Astrocyte of the spinal cord (primary cell): ENCODE measurements at regions not wholly inside any gene's neighbourhood (a gene's known extent, or its start where the extent isn't known, plus 50 kb on each side); places are given as distances from the start of the nearest gene placed in this dataset.
"Not testable (repeated sequence)": the region's sequence is repeated elsewhere in the genome, so short reads cannot be mapped to it uniquely, and the experiment has no call there.

ENCODE experiments used
- DNase-seq: peaks from one replicate; pipeline ENCODE4 v3.0.0; 2011; ENCODE audit warnings: low read depth, low spot score
- H3K4me3 ChIP-seq: 2 replicates; pipeline ENCODE4 v1.5.1; 2011; ENCODE audit warnings: low read depth, mild to moderate bottlenecking, low read length, moderate library complexity
- CTCF ChIP-seq: IDR thresholded peaks from 2 replicates; pipeline ENCODE4 v1.5.1; 2012; ENCODE audit warnings: low read depth, mild to moderate bottlenecking, low read length, inconsistent platforms
- in situ Hi-C: cut with HindIII; loops from 2 replicates; pipeline ENCODE4 v1.10.0; 2017; ENCODE audit warnings: low sequenced_read_pairs

DNA sequence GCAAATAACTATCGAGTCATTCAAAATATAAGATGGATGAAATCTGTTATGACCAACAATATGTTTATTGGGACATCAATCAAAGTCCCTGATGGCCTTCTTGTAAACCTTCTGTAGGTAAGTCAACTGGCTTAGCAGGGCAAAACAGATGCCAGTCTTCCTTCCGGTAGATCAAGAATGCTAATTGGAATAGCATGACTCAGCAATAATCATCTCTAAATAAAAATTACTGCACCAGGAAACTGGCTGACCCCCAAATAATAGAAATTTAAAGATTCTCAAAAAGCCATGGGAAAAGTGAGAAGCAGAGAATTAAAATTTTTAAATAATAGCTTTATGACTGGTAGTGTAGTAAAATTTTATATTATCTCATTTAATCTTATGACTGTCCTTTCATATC is 1005.4 kb downstream of the OLFM4 start:
- no peak for TF ChIP-seq CTCF
- DNase-seq: no peak
- no peak overlapping the region for H3K4me3 ChIP-seq
- in situ Hi-C loops: no loop called here

DNA sequence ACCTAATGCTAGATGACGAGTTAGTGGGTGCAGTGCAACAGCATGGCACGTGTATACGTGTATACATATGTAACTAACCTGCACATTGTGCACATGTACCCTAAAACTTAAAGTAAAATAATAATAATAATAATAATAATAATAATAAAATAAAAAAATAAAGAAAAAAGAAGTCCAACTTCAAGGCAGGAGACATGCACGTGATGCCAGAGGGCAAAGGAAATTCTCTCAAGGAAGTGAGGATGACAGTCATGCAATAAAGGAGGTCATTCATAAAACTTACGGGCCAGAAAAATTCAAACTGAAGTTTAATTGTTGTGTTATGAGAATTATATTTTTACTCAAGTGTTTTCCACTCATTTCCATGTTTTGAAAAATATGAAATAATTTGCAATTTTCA is 1028.8 kb downstream of the OLFM4 start:
- H3K4me3 ChIP-seq, in situ Hi-C loops, DNase-seq: not testable (repeated sequence)

DNA sequence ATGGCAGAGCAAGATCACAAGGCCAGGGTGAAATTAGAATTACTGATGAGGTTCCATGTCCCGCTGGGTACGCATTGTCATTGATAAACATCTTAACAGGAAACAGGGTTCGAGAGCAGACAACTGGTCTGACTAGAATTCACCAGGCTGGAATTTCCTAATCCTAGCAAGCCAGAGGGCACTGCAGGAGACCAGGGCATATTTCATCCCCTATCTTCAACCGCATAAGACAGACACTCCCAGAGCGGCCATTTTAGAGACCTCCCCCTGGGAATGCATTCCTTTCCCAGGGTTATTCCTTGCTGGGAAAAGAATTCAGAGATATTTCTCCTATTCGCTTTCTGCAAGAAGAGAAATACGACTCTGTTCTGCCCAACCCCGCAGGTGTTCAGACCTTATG is 1041.3 kb downstream of the OLFM4 start:
- H3K4me3 ChIP-seq, in situ Hi-C loops, DNase-seq: not testable (repeated sequence)

DNA sequence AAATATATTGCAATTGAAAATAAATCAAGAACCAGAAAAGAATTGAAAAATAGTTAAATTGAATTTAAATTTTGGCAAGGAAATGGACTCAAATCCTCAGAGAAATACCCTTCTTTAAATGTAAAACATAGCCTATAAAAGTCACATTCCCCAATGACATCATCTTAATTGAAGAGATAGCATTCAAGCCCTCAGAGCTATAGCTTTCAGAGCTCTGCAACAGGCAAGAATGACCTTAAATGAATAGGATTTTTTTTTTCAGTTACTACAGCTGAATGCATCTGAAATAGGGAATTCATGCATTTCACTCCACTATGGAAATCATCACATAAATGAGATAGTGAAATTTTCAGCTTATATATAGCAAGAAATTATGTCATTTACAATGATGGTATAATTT is 1049.0 kb downstream of the OLFM4 start:
- no peak overlapping the region for H3K4me3 ChIP-seq
- no peak for DNase-seq
- no peak for TF ChIP-seq CTCF
- in situ Hi-C loops: no loop called here

DNA sequence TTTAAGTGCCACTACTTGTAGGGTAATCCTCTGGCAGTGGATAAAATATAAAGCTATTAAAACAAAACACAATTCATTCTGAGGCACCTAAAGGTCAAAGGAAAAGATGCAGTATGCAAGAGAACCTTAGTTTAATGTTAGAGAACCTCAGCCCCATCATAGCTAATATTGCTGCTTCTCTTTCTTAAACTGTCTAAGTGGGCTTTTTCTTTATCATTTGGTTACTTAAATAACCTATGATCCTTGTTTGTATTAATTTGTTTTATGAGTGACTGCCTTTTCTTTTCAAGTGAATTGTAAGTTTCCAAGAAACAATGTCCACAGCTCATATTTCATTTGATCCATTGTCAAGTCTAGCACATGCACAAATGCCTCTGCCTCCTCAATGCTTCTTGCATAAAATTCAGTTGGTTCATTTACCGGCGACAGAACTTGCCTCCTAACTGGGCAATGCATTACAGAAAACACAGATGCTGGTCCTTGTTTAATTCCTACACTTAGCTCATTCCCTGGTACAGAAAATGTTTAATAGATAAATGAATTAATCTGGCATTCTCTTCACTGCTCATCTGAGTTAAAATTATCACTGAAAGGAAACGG is 1049.8 kb downstream of the OLFM4 start:
- in situ Hi-C loops: no loop called here
- no peak for TF ChIP-seq CTCF
- DNase-seq: no peak
- no peak overlapping the region for H3K4me3 ChIP-seq

GRCh38 chr13:54082309-54082708 is 1053.7 kb downstream of the OLFM4 start:
- in situ Hi-C loops, DNase-seq, H3K4me3 ChIP-seq: not testable (repeated sequence)

DNA sequence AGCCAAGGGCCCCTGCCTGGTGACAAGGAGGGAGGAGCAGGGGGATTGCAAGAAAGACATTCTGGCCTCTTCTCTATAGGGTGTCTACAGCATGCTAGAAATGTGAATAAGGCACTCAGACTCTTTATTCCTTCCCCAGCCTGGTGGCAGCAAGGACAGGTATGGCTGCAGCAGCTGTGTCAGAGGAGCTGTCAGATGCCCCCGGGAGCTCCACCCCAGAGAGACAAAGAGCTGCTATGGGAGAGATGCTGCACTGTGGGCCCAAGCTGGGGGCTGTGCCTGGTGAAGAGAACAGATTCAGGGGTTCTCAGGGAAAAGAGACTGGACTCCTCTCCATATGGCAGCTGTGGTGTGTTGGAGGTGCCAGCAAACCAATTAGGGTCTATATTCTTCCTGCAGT is 1063.3 kb downstream of the OLFM4 start:
- TF ChIP-seq CTCF: no peak
- DNase-seq: no peak
- H3K4me3 ChIP-seq: no peak overlapping the region
- in situ Hi-C loops: no loop called here

DNA sequence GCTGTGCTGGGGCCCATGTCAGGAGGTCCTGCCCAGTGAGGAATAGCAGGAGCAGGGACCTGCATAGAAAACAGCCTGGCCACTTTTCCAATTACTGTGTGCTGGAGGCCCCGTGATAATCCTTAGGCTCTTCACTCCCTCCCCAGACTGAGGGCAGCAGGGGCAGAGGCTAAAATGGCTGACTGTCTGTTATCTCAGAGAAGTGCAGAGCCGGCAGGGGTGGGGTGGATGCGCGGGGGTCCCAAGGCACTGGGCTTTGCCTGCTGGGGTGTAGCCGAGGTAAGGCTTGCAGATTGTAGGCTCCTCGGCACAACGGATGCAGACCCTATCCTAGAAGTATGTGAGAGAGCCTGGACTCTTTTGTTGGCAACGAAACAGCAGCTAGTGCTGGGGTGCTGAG is 1064.1 kb downstream of the OLFM4 start:
- no peak for DNase-seq
- no peak for TF ChIP-seq CTCF
- in situ Hi-C loops: no loop called here
- no peak overlapping the region for H3K4me3 ChIP-seq
